Uterus (tissue), 3 donors: ENCODE measurements at regions not wholly inside any gene's neighbourhood (a gene's known extent, or its start where the extent isn't known, plus 50 kb on each side); places are given as distances from the start of the nearest gene placed in this dataset.
"Not testable (repeated sequence)": the region's sequence is repeated elsewhere in the genome, so short reads cannot be mapped to it uniquely, and the experiment has no call there.

Experiments
- DNase-seq, 2 donors: peaks; one replicate each; pipeline ENCODE4 v3.0.0-alpha.2; 2019 to 2020
- H3K27ac ChIP-seq, 2 donors: fragments of 200-600 bp; sonication (generic); 1 replicate in 1 of 2; 2 replicates in 1 of 2; pipeline ENCODE4 v1.5.1; 2016 to 2018
- H3K27me3 ChIP-seq, 2 donors: fragments of 200-600 bp; sonication (generic); one replicate each; pipeline ENCODE4 v1.5.1; 2018 to 2019; ENCODE audit warnings: control low read depth in 1 of 2
- H3K36me3 ChIP-seq, 2 donors: fragments of 200-600 bp; sonication (generic); one replicate each; pipeline ENCODE4 v1.5.1; 2019; ENCODE audit warnings: control low read depth in 1 of 2
- H3K4me1 ChIP-seq, 2 donors: fragments of 200-600 bp; sonication (generic); one replicate each; pipeline ENCODE4 v1.5.1; 2018 to 2019; ENCODE audit warnings: control low read depth in 1 of 2
- H3K4me3 ChIP-seq, 2 donors: fragments of 200-600 bp; sonication (generic); 1 replicate in 1 of 2; 2 replicates in 1 of 2; pipeline ENCODE4 v1.5.1; 2018 to 2019; ENCODE audit warnings: mild to moderate bottlenecking in 1 of 2
- H3K9me3 ChIP-seq, 2 donors: fragments of 200-600 bp; sonication (generic); one replicate each; pipeline ENCODE4 v1.5.1; 2019; ENCODE audit warnings: control low read depth in 1 of 2
- POLR2A ChIP-seq, 2 donors: fragments of 450-650 bp; IDR thresholded peaks; one replicate each; pipeline ENCODE4 v1.6.1; 2016; ENCODE audit warnings: antibody characterized with exemption in 2 of 2, mild to moderate bottlenecking in 1 of 2, moderate library complexity in 1 of 2
- intact Hi-C: fragments of 100-400 bp; cut with DNase I; formaldehyde crosslinking; loops from one replicate; pipeline ENCODE4 v1.15.1; 2023; ENCODE audit warnings: low total_unique reads
- TF ChIP-seq, protein P1 (sequence below), 4 experiments: fragments of 200-600 bp in 2 of 4; fragments of 450-650 bp in 2 of 4; sonication (generic) in 2 of 4; IDR thresholded peaks; one replicate each; pipeline ENCODE4 v1.5.1; 2016 to 2019; ENCODE audit warnings: antibody characterized with exemption in 4 of 4, mild to moderate bottlenecking in 2 of 4, moderate library complexity in 1 of 4
- donor health status: DM: yes; HTN: yes; CAD: no.

DNA sequence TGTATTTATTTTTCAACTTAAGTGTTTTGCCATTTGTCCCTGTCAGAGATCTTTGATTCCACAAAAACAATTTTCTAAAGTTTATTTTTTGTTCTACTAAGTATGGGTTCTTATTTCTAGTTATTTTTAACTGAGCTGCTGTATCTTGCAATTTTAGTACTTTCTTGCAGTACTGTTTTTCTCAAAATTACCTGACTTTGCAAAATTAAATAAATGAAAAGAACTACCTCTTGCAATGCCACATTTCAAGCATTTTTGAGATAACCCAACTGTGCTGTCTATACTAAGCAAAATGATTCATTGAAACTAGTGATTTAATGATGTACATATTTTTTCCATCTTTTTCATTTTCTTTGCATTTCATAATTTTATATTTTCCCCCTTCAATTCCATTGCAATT is 71.5 kb upstream of the ADGRL2 start:
- intact Hi-C loops, result no loop called here
- no peak overlapping the region for H3K27ac ChIP-seq
- DNase-seq, result no peak
- no peaks in the 10 kb centered on the region for H3K4me1 ChIP-seq
- H3K4me3 ChIP-seq, result no peak overlapping the region
- no peaks in the 10 kb centered on the region for H3K27me3 ChIP-seq
- H3K9me3 ChIP-seq, result no peaks in the 10 kb centered on the region
- TF ChIP-seq, protein P1, sequence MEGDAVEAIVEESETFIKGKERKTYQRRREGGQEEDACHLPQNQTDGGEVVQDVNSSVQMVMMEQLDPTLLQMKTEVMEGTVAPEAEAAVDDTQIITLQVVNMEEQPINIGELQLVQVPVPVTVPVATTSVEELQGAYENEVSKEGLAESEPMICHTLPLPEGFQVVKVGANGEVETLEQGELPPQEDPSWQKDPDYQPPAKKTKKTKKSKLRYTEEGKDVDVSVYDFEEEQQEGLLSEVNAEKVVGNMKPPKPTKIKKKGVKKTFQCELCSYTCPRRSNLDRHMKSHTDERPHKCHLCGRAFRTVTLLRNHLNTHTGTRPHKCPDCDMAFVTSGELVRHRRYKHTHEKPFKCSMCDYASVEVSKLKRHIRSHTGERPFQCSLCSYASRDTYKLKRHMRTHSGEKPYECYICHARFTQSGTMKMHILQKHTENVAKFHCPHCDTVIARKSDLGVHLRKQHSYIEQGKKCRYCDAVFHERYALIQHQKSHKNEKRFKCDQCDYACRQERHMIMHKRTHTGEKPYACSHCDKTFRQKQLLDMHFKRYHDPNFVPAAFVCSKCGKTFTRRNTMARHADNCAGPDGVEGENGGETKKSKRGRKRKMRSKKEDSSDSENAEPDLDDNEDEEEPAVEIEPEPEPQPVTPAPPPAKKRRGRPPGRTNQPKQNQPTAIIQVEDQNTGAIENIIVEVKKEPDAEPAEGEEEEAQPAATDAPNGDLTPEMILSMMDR (IDR thresholded peaks at IDR 0.05), result no peak
- TF ChIP-seq POLR2A (IDR thresholded peaks at IDR 0.05), result no peak
- H3K36me3 ChIP-seq, result no peaks in the 10 kb centered on the region

DNA sequence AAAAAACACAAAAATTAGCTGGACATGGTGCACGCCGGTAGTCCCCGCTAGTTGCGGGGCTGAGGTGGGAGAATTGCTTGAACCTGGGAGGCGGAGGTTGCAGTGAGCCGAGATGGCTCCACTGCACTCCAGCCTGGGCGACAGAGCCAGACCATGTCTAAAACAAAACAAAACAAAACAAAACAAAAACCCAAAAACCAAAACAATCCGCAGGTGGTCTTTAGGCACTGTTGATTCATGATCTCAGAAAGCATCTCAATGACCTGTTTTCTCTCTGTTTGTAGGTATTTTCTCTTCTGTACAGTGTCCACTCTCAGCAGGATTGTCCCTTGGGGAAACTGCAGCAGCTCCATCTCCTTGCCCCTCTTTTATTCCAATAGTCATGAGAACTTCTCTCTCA is 74.9 kb upstream of the ADGRL2 start:
- H3K27me3 ChIP-seq, result no peaks in the 10 kb centered on the region
- no peak overlapping the region for H3K27ac ChIP-seq
- no peaks in the 10 kb centered on the region for H3K36me3 ChIP-seq
- H3K4me1 ChIP-seq, result no peaks in the 10 kb centered on the region
- no peak overlapping the region for H3K4me3 ChIP-seq
- DNase-seq, result no peak
- intact Hi-C loops, result no loop called here
- TF ChIP-seq, protein P1 (IDR thresholded peaks at IDR 0.05), result no peak
- no peak for TF ChIP-seq POLR2A (IDR thresholded peaks at IDR 0.05)
- H3K9me3 ChIP-seq, result no peaks in the 10 kb centered on the region

DNA sequence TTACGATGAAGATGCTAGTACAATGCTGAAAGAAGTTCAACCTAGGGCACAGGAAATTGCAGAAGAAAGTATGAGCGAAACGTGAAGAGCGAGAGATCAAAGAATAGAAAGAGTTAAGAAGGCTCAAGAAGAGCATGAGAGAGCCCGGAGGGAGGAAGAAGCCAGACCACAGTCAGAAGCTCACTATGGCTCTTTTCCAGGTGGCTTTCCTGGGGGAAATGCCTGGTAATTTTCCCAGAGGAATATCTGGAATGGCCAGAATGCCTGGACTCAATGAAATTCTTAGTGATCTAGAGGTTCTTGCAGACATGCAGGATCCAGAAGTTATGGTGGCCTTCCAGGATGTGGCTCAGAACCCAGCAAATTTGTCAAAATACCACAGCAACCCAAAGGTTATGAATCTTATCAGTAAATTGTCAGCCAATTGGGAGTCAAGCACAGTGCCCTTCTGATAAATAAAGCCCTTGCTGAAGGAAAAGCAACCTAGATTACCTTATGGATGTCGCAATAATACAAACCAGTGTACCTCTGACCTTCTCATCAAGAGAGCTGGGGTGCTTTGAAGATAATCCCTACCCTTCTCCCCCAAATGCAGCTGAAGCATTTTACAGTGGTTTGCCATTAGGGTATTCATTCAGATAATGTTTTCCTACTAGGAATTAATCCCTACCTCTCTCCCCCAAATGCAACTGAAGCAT is 78.0 kb upstream of the ADGRL2 start:
- H3K36me3 ChIP-seq, intact Hi-C loops, H3K9me3 ChIP-seq, H3K4me1 ChIP-seq, H3K4me3 ChIP-seq, H3K27me3 ChIP-seq, DNase-seq, H3K27ac ChIP-seq: not testable (repeated sequence)

DNA sequence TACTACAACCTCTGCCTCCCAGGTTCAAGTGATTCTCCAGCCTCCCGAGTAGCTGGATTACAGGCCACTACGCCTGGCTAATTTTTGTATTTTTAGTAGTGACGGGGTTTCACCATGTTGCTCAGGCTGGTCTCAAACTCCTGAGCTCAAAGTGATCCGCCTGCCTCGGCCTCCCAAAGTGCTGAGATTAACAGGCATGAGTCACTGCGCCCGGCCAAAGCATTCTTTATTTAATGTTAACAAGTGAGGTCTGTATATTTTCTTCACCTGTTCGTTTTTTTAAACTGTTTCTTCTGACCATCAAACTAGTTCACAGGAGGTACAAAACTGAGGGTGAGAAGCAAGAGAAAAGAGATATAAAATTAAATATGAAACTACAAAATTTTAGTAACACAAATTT is 80.5 kb upstream of the ADGRL2 start:
- H3K4me3 ChIP-seq, H3K9me3 ChIP-seq, intact Hi-C loops, H3K27me3 ChIP-seq, H3K36me3 ChIP-seq, DNase-seq, H3K4me1 ChIP-seq, H3K27ac ChIP-seq: not testable (repeated sequence)

DNA sequence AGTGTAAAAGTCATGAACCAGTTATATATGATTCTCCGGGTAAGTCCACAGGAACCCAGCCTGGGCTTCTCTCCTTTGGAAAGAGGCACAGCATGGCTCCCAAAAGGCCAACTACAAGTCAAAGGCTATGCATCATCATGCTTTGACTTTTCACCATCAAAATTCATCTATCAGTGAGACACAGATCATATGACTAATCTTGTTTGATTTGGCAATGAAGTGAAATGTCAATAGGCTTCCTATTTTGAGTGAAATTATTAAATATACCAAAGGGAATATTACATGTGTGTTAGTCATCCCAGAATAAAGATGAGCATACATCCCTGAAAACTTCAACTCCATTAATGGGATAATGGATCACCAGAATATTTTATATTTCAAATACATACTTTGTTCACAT is 83.5 kb upstream of the ADGRL2 start:
- Histone ChIP-seq H3K4me1 (no peaks in the 10 kb centered on the region), H3K4me3 (no peak overlapping the region), H3K36me3 (no peaks in the 10 kb centered on the region), H3K27me3 (no peaks in the 10 kb centered on the region), H3K27ac (no peak overlapping the region), H3K9me3 (no peaks in the 10 kb centered on the region)
- TF ChIP-seq POLR2A (IDR thresholded peaks at IDR 0.05), result no peak
- TF ChIP-seq, protein P1 (IDR thresholded peaks at IDR 0.05), result no peak
- intact Hi-C loops, result no loop called here
- no peak for DNase-seq

DNA sequence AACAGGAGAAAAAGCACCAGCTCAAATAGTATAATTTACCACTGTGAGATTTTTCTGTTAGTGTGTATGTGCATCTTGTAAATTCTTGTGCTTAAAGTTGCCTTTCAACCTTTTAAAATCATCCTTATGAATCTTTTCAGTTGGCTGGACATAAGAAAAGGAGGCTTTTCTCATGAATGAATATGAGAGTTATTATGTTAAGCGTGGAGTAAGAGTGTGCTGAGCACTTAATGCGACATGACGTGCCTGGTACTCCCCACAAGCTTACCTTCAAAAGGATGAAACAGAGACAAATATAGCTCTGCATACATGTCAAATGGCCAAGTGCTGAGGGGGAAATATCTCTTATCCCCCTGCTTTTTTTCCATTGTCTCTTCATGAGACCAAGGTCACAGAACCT is 85.3 kb upstream of the ADGRL2 start:
- H3K9me3 ChIP-seq, result no peaks in the 10 kb centered on the region
- no peaks in the 10 kb centered on the region for H3K4me1 ChIP-seq
- intact Hi-C loops, result no loop called here
- no peak overlapping the region for H3K4me3 ChIP-seq
- no peaks in the 10 kb centered on the region for H3K27me3 ChIP-seq
- no peak for TF ChIP-seq POLR2A (IDR thresholded peaks at IDR 0.05)
- TF ChIP-seq, protein P1 (IDR thresholded peaks at IDR 0.05), result no peak
- H3K27ac ChIP-seq, result no peak overlapping the region
- DNase-seq, result no peak
- no peaks in the 10 kb centered on the region for H3K36me3 ChIP-seq
